Adrenal gland (tissue), 9 donors: ENCODE measurements at regions not wholly inside any gene's neighbourhood (a gene's known extent, or its start where the extent isn't known, plus 50 kb on each side); places are given as distances from the start of the nearest gene placed in this dataset.

Experiments
- DNase-seq, 7 donors: peaks; one replicate each; pipeline ENCODE4 v3.0.0-alpha.2; 2019 to 2020
- H3K27ac ChIP-seq, 5 donors: fragments of 200-600 bp; sonication (generic) in 4 of 5; 1 replicate in 3 of 5; 2 replicates in 2 of 5; pipeline versions ENCODE4 v1.5.1 to v1.8.0; 2016 to 2020; ENCODE audit warnings: mild to moderate bottlenecking in 1 of 5
- H3K27me3 ChIP-seq: fragments of 200-600 bp; 2 replicates; pipeline ENCODE4 v1.8.0; 2021
- H3K36me3 ChIP-seq, 2 donors: fragments of 200-600 bp; replicated peaks in 1 of 2; 1 replicate in 1 of 2; 2 replicates in 1 of 2; pipeline versions ENCODE4 v1.5.1 to v1.8.0; 2018 to 2022
- H3K4me1 ChIP-seq, 2 donors: fragments of 200-600 bp; replicated peaks in 1 of 2; 1 replicate in 1 of 2; 2 replicates in 1 of 2; pipeline versions ENCODE4 v1.5.1 to v1.8.0; 2018 to 2021
- H3K4me3 ChIP-seq, 4 donors: fragments of 200-600 bp; sonication (generic) in 3 of 4; one replicate each; pipeline ENCODE4 v1.5.1; 2016 to 2018
- H3K9me3 ChIP-seq, 3 donors: fragments of 200-600 bp; sonication (generic) in 1 of 3; replicated peaks in 1 of 3; 1 replicate in 2 of 3; 2 replicates in 1 of 3; pipeline versions ENCODE4 v1.5.1 to v1.8.0; 2016 to 2021
- POLR2A ChIP-seq, 2 donors: fragments of 450-650 bp; IDR thresholded peaks; one replicate each; pipeline ENCODE4 v1.6.1; 2017; ENCODE audit warnings: antibody characterized with exemption in 2 of 2, mild to moderate bottlenecking in 2 of 2, moderate library complexity in 1 of 2
- WGBS, 4 donors: extraction: QIAGEN DNeasy Blood & Tissue Kit in 2 of 4; methylation state at CpG; one replicate each; pipeline versions ENCODE4 v1.1.5 to v1.1.7; 2013 to 2017; 5-methylcytosine and 5-hydroxymethylcytosine counted together
- intact Hi-C, 2 donors: fragments of 100-400 bp; cut with DNase I; formaldehyde crosslinking; loops; one replicate each; pipeline versions ENCODE4 v1.14.1 to v1.15.0; 2022 to 2023
- TF ChIP-seq, protein P1 (sequence below), 6 experiments: fragments of 450-650 bp in 4 of 6; fragments of 200-600 bp in 2 of 6; sonication (generic) in 1 of 6; IDR thresholded peaks; 1 replicate in 5 of 6; 2 replicates in 1 of 6; pipeline versions ENCODE4 v1.5.1 to v1.8.0; 2016 to 2021; ENCODE audit warnings: antibody characterized with exemption in 6 of 6, mild to moderate bottlenecking in 2 of 6, moderate library complexity in 1 of 6
- donor health status: healthy with polysubstance abuse.
- donor health status: Bipolar disorder and iron deficiency.
- donor health status: DM: yes; HTN: yes; CAD: no.
- donor health status: DM: no; HTN: no; CAD: no.
- donor health status: DM: no; HTN: no; CAD: no.

DNA sequence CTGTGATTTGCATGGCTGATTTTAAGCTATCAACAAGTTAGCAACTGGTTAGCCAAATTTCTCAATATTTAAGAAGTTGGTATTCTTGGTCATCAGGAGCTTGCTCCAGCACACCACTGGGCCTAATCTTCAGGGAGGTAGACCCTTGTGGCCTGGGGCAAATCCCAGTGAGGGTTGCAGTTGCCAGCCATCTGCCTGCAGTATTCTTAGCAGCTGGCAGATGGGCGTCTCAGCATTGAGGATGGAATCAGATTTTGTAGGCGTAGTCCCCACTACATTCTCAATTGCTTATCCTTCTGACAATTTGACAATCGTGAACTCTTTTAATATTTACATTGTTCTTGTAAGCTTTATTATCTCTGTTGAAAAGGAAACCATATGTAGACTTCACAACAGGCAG, 1266.2 kb downstream of the SLITRK5 start:
- no peak for TF ChIP-seq POLR2A (IDR thresholded peaks at IDR 0.05)
- TF ChIP-seq, protein P1, sequence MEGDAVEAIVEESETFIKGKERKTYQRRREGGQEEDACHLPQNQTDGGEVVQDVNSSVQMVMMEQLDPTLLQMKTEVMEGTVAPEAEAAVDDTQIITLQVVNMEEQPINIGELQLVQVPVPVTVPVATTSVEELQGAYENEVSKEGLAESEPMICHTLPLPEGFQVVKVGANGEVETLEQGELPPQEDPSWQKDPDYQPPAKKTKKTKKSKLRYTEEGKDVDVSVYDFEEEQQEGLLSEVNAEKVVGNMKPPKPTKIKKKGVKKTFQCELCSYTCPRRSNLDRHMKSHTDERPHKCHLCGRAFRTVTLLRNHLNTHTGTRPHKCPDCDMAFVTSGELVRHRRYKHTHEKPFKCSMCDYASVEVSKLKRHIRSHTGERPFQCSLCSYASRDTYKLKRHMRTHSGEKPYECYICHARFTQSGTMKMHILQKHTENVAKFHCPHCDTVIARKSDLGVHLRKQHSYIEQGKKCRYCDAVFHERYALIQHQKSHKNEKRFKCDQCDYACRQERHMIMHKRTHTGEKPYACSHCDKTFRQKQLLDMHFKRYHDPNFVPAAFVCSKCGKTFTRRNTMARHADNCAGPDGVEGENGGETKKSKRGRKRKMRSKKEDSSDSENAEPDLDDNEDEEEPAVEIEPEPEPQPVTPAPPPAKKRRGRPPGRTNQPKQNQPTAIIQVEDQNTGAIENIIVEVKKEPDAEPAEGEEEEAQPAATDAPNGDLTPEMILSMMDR (IDR thresholded peaks at IDR 0.05) = no peak
- Histone ChIP-seq H3K27ac (no peak overlapping the region), H3K9me3 (no peaks in the 10 kb centered on the region), H3K27me3 (no peaks in the 10 kb centered on the region), H3K4me3 (no peak overlapping the region), H3K4me1 (no peaks in the 10 kb centered on the region), H3K36me3 (no peaks in the 10 kb centered on the region)
- intact Hi-C loops = no loop called here
- DNase-seq = no peak
- 74 to 84% (median 80%) methylated on average over 3 of the region's 3 CpGs for WGBS, 4 donors

DNA sequence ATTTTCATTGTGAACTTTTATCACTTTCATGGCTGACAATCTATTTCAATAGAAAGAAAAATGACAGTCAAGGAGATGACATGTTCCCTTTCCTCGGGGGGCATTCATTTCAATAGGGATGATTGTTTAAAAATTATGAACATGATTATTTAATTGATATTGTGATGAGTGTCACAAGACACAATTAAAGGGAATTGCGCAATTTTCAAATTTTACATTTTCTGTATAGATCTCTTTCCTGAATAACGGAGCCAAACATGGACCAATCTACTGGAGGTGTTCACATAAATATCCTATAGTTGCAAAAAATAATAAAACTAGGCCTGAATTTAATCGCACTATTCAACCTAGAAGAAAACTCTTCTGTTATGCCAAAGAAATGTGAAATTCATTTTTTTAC, 1274.6 kb downstream of the SLITRK5 start:
- Histone ChIP-seq H3K4me3 (no peak overlapping the region), H3K27me3 (no peaks in the 10 kb centered on the region)
- WGBS, 4 donors = 85 to 89% (median 88%) methylated on average over 4 of the region's 4 CpGs

DNA sequence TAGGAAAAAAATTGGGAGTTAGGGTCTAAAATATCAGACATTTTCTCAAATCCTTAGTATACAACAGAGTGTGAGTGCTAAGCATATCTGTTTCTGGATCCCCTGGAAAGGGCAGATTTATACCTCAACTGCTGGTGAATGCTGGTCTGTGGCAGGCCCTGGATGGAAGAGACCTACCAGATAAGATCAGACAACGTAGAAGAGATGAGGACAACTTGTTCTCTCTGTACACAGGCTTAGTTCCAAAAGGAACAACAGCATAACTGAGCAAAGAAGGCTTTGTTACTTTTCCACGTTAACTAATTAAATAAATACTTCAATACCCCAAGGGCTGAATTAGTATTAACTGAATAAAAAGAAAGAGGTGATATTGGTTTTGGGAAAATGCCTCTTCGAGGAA, 1277.3 kb downstream of the SLITRK5 start:
- 55 to 70% (median 66%) methylated on average over 3 of the region's 3 CpGs for WGBS, 4 donors
- Histone ChIP-seq H3K9me3 (no peaks in the 10 kb centered on the region), H3K27me3 (no peaks in the 10 kb centered on the region), H3K36me3 (no peaks in the 10 kb centered on the region), H3K4me3 (no peak overlapping the region), H3K4me1 (no peaks in the 10 kb centered on the region), H3K27ac (no peak overlapping the region)
- DNase-seq = no peak
- TF ChIP-seq POLR2A (IDR thresholded peaks at IDR 0.05) = no peak
- TF ChIP-seq, protein P1 (IDR thresholded peaks at IDR 0.05) = no peak
- intact Hi-C loops = no loop called here

More for the DNA sequence above, 1274.6 kb downstream of the SLITRK5 start:
- intact Hi-C loops = no loop called here
- Histone ChIP-seq H3K9me3 (no peaks in the 10 kb centered on the region), H3K27ac (no peak overlapping the region), H3K36me3 (no peaks in the 10 kb centered on the region), H3K4me1 (no peaks in the 10 kb centered on the region)
- no peak for DNase-seq
- TF ChIP-seq, protein P1 (IDR thresholded peaks at IDR 0.05) = no peak
- no peak for TF ChIP-seq POLR2A (IDR thresholded peaks at IDR 0.05)

DNA sequence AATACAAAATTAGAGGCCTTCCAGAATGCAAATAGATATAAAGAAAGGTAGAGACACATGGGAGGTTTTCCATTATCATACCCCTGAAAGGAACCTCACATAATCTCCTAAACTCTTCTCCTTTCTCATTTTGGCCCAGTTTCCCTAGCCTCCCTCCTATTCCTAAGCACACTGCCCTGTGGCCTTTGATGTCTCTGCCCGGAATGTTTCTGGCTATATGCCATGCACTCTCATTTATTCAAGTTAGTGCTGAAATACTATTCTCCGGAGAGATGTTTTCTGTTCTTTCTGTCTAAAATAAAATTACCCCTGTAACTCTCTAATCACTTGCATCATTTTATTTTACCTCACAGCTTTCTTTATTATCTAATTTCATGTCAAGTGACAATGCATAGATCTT, 1287.7 kb downstream of the SLITRK5 start:
- Histone ChIP-seq H3K27me3 (no peaks in the 10 kb centered on the region), H3K36me3 (no peaks in the 10 kb centered on the region), H3K9me3 (peaks cover 0 to 4% (median 0%) of the 10 kb centered on the region in 3 donors), H3K4me3 (no peak overlapping the region), H3K4me1 (no peaks in the 10 kb centered on the region), H3K27ac (no peak overlapping the region)
- TF ChIP-seq POLR2A (IDR thresholded peaks at IDR 0.05) = no peak
- TF ChIP-seq, protein P1 (IDR thresholded peaks at IDR 0.05) = no peak
- 21 to 31% (median 26%) methylated on average over 2 of the region's 2 CpGs for WGBS, 4 donors
- DNase-seq = peak in 5 of 7 donors; percentile 22 to 68 (median 47)
- intact Hi-C loops = no loop called here
